B cell (primary cell): ENCODE measurements at regions not wholly inside any gene's neighbourhood (a gene's known extent, or its start where the extent isn't known, plus 50 kb on each side); places are given as distances from the start of the nearest gene placed in this dataset.

ENCODE experiments used
- ATAC-seq: fragments of 200-7000 bp; cut with Tn5 transposase; one replicate; pipeline ENCODE4 v1.10.0; 2021; ENCODE audit warnings: low read depth, mild to moderate bottlenecking, moderate number of reproducible peaks, moderate library complexity
- CTCF ChIA-PET: fragments of 350-600 bp; sonication (Branson Sonifier 250); formaldehyde crosslinking; loops from one replicate; lab custom pipeline; 2021; ENCODE audit warnings: antibody characterized with exemption, inconsistent platforms; lab: Charles Lee
- POLR2A ChIA-PET: fragments of 350-600 bp; sonication (Branson Sonifier 250); formaldehyde crosslinking; loops from one replicate; lab custom pipeline; 2021; ENCODE audit warnings: antibody characterized with exemption; lab: Charles Lee
- DNase-seq: peaks from one replicate; pipeline ENCODE4 v3.0.0; 2013
- H2AFZ ChIP-seq: 2 replicates; pipeline ENCODE4 v1.6.1; 2012; ENCODE audit warnings: mild to moderate bottlenecking, low read depth, low read length; ENCODE audit not compliant: insufficient read depth, poor library complexity, severe bottlenecking
- H3K27ac ChIP-seq, 2 donors: 1 replicate in 1 of 2; 2 replicates in 1 of 2; pipeline ENCODE4 v1.5.1; 2012 to 2013; ENCODE audit warnings: low read length in 2 of 2, mild to moderate bottlenecking in 2 of 2, moderate library complexity in 1 of 2
- H3K27me3 ChIP-seq, 4 experiments: fragments of 200-600 bp in 1 of 4; sonication (generic) in 1 of 4; replicated peaks in 1 of 4; 1 replicate in 2 of 4; 2 replicates in 2 of 4; pipeline versions ENCODE4 v1.6.1 to v1.7.0; 2013 to 2016; ENCODE audit warnings: low read length in 3 of 4, mild to moderate bottlenecking in 2 of 4, mixed read lengths in 1 of 4, moderate library complexity in 1 of 4; ENCODE audit not compliant: insufficient read depth in 4 of 4, control insufficient read depth in 3 of 4; ENCODE audit errors: control extremely low read depth in 1 of 4
- H3K36me3 ChIP-seq, 2 experiments: replicated peaks in 1 of 2; 1 replicate in 1 of 2; 2 replicates in 1 of 2; pipeline versions ENCODE4 v1.6.1 to v1.7.1; 2013; ENCODE audit warnings: low read length in 1 of 2; ENCODE audit not compliant: insufficient read depth in 2 of 2, control insufficient read depth in 1 of 2; ENCODE audit errors: control extremely low read depth in 1 of 2, extremely low read depth in 1 of 2
- H3K4me1 ChIP-seq, 2 donors: fragments of 200-600 bp in 1 of 2; sonication (generic) in 1 of 2; 1 replicate in 1 of 2; 2 replicates in 1 of 2; pipeline versions ENCODE4 v1.5.1 to v1.6.1; 2013 to 2017; ENCODE audit warnings: low read length in 2 of 2; ENCODE audit not compliant: control insufficient read depth in 2 of 2, insufficient read depth in 2 of 2
- H3K4me2 ChIP-seq: replicated peaks from 2 replicates; pipeline ENCODE3; 2012; ENCODE audit warnings: mild to moderate bottlenecking, low read depth, low read length; ENCODE audit not compliant: poor library complexity, severe bottlenecking
- H3K4me3 ChIP-seq, 5 experiments: fragments of 200-600 bp in 1 of 5; sonication (generic) in 1 of 5; 1 replicate in 3 of 5; 2 replicates in 2 of 5; pipeline versions ENCODE4 v1.5.1 to v1.7.0; 2011 to 2016; ENCODE audit warnings: low read length in 4 of 5, mild to moderate bottlenecking in 4 of 5, low read depth in 2 of 5, control low read depth in 1 of 5, moderate library complexity in 1 of 5; ENCODE audit not compliant: insufficient read depth in 1 of 5; ENCODE audit errors: control extremely low read depth in 1 of 5, extremely low read depth in 1 of 5
- H3K79me2 ChIP-seq: fragments of 200-600 bp; sonication (generic); one replicate; pipeline ENCODE4 v1.6.0; 2016; ENCODE audit warnings: low read length; ENCODE audit not compliant: control insufficient read depth, insufficient read depth
- H3K9ac ChIP-seq: fragments of 200-600 bp; sonication (generic); 2 replicates; pipeline ENCODE4 v1.6.1; 2017; ENCODE audit warnings: mild to moderate bottlenecking, low read length, moderate library complexity
- H3K9me3 ChIP-seq, 3 donors: one replicate each; pipeline versions ENCODE4 v1.6.1 to v1.7.1; 2013; ENCODE audit warnings: low read length in 2 of 3; ENCODE audit not compliant: control insufficient read depth in 2 of 3, insufficient read depth in 1 of 3; ENCODE audit errors: control extremely low read depth in 1 of 3
- H4K20me1 ChIP-seq: 2 replicates; pipeline ENCODE4 v1.6.0; 2012; ENCODE audit warnings: mild to moderate bottlenecking, low read length; ENCODE audit not compliant: insufficient read depth, control insufficient read depth, poor library complexity, severe bottlenecking
- H3K27ac Mint-ChIP-seq: one replicate; pipeline ENCODE4 v1.8.0; 2021; ENCODE audit warnings: mixed read lengths
- H3K27me3 Mint-ChIP-seq: one replicate; pipeline ENCODE4 v1.8.0; 2021; ENCODE audit warnings: mixed read lengths
- H3K4me1 Mint-ChIP-seq: one replicate; pipeline ENCODE4 v1.8.0; 2021; ENCODE audit warnings: mixed read lengths
- H3K4me3 Mint-ChIP-seq: one replicate; pipeline ENCODE4 v1.8.0; 2021; ENCODE audit warnings: mixed read lengths
- H3K9me3 Mint-ChIP-seq: one replicate; pipeline ENCODE4 v1.8.0; 2022; ENCODE audit warnings: mixed read lengths; ENCODE audit not compliant: insufficient read depth
- EZH2 ChIP-seq: IDR thresholded peaks from 2 replicates; pipeline ENCODE4 v1.6.1; 2012; ENCODE audit warnings: borderline replicate concordance, low read depth, mild to moderate bottlenecking, moderate library complexity, low read length; ENCODE audit not compliant: insufficient read depth, poor library complexity, severe bottlenecking
- WGBS: methylation state at CpG from one replicate; pipeline ENCODE4 v1.1.5; 2013; ENCODE audit warnings: missing lambda C conversion rate; ENCODE audit not compliant: insufficient coverage; 5-methylcytosine and 5-hydroxymethylcytosine counted together
- intact Hi-C: fragments of 100-400 bp; cut with micrococcal nuclease; formaldehyde crosslinking; loops from one replicate; pipeline ENCODE4 v1.10.0; 2022
- TF ChIP-seq, protein P1 (sequence below): fragments of 200-600 bp; IDR thresholded peaks from one replicate; pipeline ENCODE4 v1.8.0; 2022; ENCODE audit warnings: antibody characterized with exemption, mild to moderate bottlenecking

DNA sequence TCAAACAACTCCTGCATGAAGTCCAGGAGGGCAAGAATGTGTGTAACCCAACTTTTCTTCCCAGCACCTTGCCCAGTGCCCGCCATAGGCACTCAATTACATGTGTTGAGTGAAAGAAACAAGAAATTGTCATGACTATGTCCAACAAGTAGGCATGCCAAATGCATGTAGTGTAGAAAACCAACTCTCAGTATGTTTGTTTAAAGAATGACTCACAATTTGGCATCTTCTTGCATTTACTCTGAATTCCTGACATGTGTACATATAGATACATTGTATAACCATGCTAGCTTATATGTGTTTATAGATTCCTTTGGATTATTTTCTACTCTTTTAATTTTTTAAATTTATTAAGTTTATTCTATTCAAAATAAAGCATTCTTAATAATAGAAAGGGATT, 305.0 kb downstream of the EFNB2 start:
- no peak overlapping the region for H3K27ac Mint-ChIP-seq
- WGBS = no CpG with 5 or more reads among the region's 1 CpG
- no peaks in the 10 kb centered on the region for H3K4me1 Mint-ChIP-seq

GRCh38 chr13:106225126-106225525, 310.3 kb downstream of the EFNB2 start:
- no peaks in the 10 kb centered on the region for H3K4me1 ChIP-seq
- no peak for ATAC-seq
- no peaks in the 10 kb centered on the region for H4K20me1 ChIP-seq
- Mint-ChIP-seq H3K9me3 (peaks cover 2% of the 10 kb centered on the region), H3K27me3 (no peaks in the 10 kb centered on the region), H3K4me1 (no peaks in the 10 kb centered on the region), H3K4me3 (no peak overlapping the region), H3K27ac (no peak overlapping the region)
- H3K79me2 ChIP-seq = no peaks in the 10 kb centered on the region
- no peak overlapping the region for H3K4me2 ChIP-seq
- no peaks in the 10 kb centered on the region for H3K9me3 ChIP-seq
- POLR2A ChIA-PET = no interaction called here
- intact Hi-C loops = no loop called here
- no peak overlapping the region for H3K9ac ChIP-seq
- no peak overlapping the region for H3K4me3 ChIP-seq
- H3K36me3 ChIP-seq = no peaks in the 10 kb centered on the region
- H2AFZ ChIP-seq = no peak overlapping the region
- no peak overlapping the region for H3K27ac ChIP-seq
- CTCF ChIA-PET = no interaction called here
- no peak for DNase-seq
- no CpG with 5 or more reads among the region's 2 CpGs for WGBS
- no peaks in the 10 kb centered on the region for H3K27me3 ChIP-seq
- no peak for TF ChIP-seq EZH2
- TF ChIP-seq, protein P1, sequence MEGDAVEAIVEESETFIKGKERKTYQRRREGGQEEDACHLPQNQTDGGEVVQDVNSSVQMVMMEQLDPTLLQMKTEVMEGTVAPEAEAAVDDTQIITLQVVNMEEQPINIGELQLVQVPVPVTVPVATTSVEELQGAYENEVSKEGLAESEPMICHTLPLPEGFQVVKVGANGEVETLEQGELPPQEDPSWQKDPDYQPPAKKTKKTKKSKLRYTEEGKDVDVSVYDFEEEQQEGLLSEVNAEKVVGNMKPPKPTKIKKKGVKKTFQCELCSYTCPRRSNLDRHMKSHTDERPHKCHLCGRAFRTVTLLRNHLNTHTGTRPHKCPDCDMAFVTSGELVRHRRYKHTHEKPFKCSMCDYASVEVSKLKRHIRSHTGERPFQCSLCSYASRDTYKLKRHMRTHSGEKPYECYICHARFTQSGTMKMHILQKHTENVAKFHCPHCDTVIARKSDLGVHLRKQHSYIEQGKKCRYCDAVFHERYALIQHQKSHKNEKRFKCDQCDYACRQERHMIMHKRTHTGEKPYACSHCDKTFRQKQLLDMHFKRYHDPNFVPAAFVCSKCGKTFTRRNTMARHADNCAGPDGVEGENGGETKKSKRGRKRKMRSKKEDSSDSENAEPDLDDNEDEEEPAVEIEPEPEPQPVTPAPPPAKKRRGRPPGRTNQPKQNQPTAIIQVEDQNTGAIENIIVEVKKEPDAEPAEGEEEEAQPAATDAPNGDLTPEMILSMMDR = no peak

More for the DNA sequence above, 305.0 kb downstream of the EFNB2 start:
- DNase-seq (no peak), ATAC-seq (no peak)
- Mint-ChIP-seq H3K9me3 (peaks cover 2% of the 10 kb centered on the region), H3K27me3 (no peaks in the 10 kb centered on the region), H3K4me3 (no peak overlapping the region)
- H3K79me2 ChIP-seq = no peaks in the 10 kb centered on the region
- no peaks in the 10 kb centered on the region for H3K36me3 ChIP-seq
- no peaks in the 10 kb centered on the region for H3K4me1 ChIP-seq
- no peak overlapping the region for H3K4me2 ChIP-seq
- POLR2A ChIA-PET = no interaction called here
- intact Hi-C loops = no loop called here
- no peaks in the 10 kb centered on the region for H4K20me1 ChIP-seq
- H3K4me3 ChIP-seq = no peak overlapping the region
- no peaks in the 10 kb centered on the region for H3K9me3 ChIP-seq
- H3K27ac ChIP-seq = no peak overlapping the region
- TF ChIP-seq, protein P1 = no peak
- TF ChIP-seq EZH2 = no peak
- no peak overlapping the region for H2AFZ ChIP-seq
- no peak overlapping the region for H3K9ac ChIP-seq
- CTCF ChIA-PET = no interaction called here
- no peaks in the 10 kb centered on the region for H3K27me3 ChIP-seq
